NCI-H1417 (cell line): ENCODE measurements at regions not wholly inside any gene's neighbourhood (a gene's known extent, or its start where the extent isn't known, plus 50 kb on each side); places are given as distances from the start of the nearest gene placed in this dataset.

Experiments used
- DNase-seq, 3 experiments: peaks; one replicate each; lab custom pipeline; 2025; lab: John Stamatoyannopoulos, UW

DNA sequence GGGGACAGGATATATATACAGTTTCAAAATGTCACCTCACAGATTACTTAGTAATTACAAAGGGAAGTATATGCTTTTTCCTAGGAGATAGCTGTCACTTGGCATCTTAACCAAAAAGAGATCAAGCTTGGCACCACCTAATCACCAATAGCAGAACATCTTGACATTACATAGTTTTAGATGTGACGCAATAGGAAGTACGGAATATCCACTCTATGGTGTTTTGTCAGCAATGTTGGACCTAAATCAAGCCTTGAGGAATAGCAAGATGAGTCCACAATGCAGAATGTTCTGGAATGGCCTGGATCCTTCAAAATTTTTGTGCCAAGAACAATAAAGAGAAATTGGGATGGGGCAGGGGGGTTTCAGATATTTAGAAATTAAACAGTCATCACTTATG is 1488.2 kb downstream of the FSTL5 start:
- no peak for DNase-seq

DNA sequence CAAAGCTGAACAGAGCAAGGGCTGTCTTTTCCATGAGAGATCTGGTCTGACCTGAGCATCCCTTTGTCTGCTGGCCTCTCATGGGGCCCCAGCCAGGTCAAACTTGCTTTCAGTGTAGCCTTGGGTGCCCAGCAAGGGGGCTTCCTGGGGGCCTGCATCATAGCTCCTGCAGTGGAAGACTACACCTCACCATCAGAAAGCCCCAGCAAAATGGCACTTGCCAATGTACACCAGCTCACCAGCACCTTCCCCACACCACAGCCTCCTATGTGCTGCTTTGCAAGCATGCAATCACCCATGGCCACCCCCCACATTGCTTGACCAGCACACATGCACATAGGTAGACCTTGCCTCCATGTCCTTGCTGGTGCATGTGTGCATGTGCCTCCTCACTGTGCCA is 1478.1 kb downstream of the FSTL5 start:
- DNase-seq = no peak

DNA sequence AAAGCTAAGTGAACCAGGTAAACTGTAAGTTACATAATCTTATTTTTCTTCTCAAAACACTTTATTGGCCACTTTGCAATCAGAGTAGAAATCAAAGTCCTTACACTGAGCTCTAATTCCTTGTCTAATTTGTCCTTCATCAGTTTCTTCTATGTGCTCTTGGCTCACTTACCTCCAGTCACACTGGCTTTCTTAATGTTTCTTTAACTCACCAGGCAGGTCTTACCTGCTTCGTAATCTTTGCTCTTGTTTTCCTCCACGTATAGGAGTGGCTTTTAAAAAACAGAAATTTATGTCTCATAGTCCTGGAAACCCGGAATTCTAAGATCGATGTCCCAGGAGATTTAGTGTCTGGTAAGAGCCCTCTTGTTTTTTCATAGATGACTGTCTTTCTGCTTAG is 1462.1 kb downstream of the FSTL5 start:
- no peak for DNase-seq

DNA sequence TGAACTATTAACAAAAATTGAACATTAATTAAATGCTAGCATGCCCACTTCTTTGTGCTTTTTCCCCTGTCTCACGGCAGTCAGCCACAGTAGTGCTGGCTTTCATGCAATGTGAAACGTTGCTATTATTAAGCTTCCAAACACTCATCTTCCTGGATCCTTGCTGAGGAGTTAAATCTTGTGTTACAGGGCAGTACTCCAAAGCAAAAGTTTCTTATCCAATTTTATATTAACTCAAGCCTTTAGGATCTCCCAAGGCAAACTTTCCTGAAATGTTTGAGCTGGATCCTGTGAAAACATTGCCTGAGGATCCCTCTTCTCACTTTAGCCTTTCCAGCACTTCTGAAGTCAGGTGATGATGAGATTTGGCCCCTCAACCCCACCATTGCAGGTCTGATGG is 1454.8 kb downstream of the FSTL5 start:
- no peak for DNase-seq

DNA sequence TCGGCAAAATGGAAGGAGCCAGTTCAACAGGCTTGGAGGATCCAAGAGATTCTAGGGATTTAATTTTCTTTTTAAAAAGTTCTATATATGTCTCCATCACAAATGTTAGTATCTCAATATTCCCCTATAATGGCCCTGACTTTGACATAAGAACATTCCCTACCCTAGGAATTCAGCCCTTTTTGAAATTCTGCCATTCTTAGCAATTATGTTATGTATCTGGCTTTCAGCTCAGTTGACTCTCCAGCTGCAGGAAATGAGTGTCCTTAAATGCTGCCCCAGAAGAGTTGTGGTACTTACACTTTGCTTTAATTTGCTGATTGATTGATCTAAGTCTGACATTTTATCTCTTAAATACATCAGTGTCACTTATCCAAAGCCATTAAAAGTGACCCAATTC is 1454.3 kb downstream of the FSTL5 start:
- no peak for DNase-seq

DNA sequence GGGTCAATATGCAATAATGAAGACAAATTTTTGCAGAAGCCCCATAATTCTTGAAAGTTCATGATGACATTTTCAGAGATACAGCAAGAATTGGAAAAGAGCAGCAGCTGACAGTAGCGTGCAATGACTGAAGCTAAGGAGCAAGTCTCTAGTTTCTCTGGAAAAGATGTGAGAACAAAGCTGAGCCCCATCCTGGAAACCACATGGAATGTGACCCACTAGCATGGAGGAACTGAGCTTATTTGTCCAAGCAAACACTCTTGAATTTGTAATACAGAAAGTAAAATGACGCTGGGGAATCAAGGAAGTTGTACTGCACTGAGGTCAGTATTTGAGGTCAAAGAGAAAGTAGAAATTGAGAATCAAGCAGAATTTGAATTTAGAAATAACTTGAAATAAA is 1447.2 kb downstream of the FSTL5 start:
- no peak for DNase-seq

DNA sequence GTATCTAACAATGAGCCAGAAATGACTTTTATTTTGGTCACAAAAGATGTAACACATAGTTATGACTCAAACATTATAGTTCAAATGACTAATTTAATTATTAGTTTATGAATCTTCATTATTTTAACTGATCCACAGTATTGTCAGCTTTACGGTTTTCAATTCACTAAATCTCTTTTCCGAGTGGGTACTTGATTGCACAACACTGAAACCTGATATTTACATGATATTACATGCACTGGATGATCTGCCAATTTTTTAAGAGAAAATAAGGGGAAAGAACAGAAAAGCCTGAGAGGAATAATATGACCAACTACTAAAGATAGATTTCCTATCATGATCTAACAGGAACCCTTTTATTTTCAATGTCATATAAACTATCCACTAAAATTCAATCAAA is 1446.0 kb downstream of the FSTL5 start:
- DNase-seq = no peak

DNA sequence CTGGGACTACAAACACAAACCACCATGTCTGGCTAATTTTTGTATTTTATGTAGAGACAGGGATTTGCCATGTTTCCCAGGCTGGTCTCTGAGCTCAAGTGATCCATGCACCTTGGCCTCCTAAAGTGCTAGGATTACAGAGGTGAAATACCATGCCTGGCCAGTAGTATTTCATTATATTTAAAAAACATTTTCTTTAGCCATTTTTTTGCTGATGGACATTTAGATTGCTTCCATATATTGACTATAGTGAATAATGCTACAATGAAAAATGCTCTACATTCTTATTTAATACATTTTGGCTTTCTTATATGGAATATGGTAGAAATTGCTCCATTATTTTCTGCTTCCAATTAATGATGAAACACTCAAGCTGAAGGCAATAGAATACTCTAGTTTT is 1439.7 kb downstream of the FSTL5 start:
- no peak for DNase-seq

DNA sequence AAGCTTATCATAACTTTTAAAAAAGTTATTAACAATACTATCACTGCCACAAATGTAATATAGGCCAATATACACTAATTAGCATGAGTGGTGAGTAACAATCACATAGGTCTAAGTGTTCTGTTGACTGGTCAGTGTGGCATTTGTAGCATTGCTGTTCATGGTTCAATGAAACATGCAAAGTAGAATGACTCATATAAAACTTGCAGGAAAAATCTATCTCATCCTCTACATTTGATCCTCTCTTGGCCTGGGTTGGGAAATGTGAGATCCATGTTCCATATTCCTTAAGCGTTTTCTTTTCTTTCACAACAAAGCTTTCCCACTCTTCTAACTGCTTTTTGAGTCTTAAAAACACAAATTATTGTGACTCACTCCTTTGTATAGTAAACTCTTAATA is 1418.7 kb downstream of the FSTL5 start:
- DNase-seq = no peak

DNA sequence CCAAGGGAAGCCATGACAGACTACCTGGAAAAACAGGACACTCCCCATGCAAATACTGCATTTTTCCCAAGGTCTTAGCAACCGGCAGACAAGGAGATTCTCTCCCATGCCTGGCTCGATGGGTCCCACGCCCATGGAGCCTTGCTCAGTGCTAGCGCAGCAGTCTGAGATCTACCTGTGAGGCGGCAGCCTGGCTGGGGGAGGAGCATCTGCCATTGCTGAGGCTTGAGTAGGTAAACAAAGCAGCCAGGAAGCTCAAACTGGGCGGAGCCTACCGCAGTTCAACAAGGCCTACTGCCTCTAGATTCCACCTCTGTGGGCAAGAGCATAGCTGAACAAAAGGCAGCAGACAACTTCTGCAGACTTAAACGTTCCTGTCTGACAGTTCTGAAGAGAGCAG is 1417.2 kb downstream of the FSTL5 start:
- peak in 1 of 3 experiments; percentile 2 for DNase-seq

DNA sequence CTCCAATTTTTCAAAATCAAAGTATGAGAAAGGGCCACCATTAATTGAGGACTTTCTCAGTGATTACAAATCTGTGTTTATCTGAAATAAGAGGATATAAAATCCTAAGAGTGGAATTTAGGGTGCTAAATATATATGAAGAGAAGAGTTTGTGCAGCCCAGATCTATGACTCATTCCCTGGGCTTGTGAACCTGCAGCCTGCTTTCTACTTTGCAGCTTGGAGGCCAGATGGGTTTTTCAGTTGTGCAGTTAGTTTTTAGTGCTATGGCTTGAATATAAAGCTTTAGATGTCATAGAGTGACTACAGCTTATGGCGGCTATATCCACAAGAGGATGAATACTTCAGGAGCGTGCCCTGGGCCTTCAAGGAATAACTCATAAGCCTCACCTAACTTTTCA is 1391.1 kb downstream of the FSTL5 start:
- DNase-seq = no peak

DNA sequence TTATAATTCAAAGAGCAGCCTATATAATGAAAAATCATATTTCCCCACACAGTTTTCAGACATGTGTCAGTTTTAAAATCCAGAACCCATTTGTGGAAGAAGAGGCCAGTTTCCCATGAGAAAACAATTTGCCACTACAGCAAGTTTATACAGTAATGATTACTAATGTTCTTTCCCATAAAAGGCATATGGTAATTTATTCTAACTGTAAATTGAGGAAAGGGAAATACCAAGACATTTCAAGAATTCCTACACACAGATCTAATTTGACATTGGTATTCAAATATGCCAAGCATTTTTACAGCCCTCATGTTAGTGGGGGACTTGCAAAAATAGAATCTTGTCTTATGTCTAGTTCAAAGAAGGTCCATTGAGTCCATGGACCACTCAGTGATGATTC is 1368.6 kb downstream of the FSTL5 start:
- DNase-seq = no peak

DNA sequence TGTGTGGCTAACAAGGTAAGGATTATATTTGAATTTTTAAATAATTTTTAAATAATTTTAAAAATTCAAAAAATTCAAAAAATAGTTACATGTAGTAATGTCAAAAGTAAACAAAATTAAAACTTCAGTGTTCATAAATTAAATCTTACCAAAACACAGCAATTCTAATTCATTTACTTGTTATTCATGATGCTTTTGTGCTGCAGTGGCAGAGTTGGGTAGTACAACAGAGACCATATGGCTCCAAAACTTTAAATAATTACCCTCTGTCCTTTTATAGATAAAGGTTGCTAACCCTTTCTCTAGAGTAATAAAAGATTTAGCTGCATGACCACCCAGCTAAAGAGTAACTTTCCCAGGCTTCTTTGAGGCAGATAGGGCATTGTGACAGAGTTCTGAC is 1355.6 kb downstream of the FSTL5 start:
- no peak for DNase-seq

DNA sequence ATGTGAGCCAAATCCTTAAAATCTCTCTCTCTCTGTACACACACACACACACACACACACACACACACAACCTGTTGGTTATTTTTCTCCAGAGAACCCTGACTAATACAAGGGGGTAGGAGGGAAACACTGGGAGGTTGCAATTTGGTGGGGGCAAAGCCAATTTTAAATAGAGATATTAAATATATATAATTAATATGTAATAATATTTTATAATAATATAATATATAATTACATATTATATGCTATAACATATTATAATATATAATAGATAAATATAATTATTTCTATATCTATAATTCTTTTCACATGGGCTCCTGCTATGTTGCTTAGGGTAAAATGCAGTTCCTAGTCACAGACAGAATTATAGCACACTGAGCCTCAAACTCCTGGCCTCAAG is 1354.2 kb downstream of the FSTL5 start:
- DNase-seq = no peak

DNA sequence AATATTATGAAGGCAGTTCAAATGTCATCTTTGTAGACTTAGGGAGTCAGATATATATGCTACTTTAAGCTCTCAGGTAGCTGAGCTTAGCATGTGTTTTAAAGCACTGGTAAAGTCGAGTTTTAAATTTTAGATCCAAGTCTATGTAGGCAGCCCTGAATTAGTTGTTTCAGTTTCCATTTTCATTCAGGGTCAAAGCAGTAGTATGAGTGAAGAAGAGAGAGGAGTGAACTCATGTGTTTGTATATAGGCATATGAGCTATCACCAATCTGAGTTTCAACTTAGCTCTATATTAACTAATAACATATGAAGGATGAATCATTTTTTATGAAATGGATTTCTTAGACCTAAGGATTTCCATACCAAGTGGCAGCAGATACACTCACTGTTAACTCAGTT is 1353.4 kb downstream of the FSTL5 start:
- DNase-seq = no peak

DNA sequence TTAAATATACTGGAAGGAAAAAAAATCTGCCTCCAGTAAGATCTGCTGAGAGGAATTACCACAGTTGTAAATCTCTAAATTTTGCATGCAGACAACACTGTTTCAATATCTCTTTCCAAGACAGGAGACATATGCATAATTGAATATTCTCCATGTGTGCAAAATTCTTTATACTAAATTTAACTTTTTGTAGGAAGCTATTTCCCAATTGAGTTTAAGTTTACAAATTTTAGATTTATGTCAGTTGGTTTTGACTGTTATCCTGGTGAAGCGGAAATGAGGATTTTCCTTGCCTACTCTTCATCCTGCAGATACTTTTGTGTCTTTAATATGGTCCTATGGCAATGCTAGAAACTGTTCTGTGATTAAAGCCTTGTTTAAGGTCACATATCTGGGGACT is 1352.9 kb downstream of the FSTL5 start:
- DNase-seq = no peak

DNA sequence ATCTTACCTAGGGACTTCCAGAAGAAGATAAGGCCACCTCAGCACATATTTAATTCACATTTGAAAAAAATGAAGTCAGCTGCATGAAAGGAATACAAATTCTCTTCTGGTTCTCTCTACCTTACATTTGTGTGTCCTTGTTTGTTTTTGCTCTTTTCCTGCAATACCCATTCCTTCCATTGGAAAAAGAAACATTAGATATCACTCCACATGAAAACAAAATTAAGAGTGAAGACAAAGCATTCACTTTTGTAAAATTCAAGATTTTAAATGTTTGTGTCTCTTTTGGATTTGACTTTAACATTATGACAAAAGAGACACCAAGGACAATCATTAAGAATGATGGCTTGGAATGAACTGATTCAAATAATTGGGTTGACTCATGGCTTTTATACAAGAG is 1351.8 kb downstream of the FSTL5 start:
- DNase-seq = no peak

DNA sequence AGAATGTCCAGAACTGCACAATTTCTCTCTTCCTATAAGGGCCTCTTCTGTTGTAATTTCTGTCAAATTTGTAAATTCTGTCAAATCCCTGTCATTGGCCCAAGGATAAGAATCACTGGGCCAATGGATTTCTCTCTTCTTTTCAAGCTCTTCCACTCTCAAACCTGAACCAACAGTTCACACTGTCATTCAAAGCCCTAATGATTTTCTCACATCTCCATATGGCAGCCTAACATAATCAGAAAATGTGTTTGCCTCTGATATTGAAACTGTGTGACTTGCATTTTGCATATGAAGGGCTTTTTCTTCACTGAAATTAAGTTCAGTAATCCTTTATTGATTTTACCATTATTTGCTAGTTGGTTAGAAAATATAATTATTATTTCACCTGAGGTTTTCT is 1349.1 kb downstream of the FSTL5 start:
- DNase-seq = peak in 1 of 3 experiments; percentile 38

DNA sequence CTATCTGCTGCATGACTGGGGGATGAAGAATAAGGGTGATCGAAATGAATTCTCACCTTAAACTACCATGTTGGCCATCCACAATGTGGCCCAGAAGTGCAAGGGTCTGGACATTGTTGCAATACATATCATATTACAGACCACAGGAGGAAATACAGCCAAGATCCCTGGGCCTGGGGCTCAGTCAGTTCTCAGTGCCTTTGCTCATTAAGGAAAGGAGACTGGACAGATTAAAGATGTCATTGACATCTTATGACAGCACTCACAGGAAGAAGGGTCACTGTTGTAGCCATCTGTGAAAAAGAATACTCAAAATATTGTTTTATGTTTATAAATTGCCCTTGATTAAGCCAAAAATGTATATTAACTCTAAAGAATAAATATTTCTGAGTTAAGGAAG is 1345.2 kb downstream of the FSTL5 start:
- DNase-seq = no peak

DNA sequence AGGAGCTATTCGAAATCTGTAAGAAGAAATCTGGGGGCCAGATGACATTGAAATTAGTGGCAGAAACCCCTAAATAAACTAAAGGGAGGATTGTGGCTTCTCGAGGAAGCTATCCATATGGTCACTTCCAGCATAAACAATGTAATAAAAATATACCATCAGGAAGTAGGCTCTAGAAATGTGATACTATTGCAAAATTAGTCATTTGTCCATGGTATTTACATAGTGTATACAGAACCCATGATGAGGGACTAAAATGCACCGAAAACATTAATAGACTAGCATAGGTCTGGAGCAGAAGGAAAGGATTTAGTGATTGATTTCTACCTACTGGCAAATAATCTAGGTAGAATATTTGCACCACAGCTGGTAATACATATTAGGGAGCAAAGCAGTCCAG is 1344.0 kb downstream of the FSTL5 start:
- DNase-seq = no peak

DNA sequence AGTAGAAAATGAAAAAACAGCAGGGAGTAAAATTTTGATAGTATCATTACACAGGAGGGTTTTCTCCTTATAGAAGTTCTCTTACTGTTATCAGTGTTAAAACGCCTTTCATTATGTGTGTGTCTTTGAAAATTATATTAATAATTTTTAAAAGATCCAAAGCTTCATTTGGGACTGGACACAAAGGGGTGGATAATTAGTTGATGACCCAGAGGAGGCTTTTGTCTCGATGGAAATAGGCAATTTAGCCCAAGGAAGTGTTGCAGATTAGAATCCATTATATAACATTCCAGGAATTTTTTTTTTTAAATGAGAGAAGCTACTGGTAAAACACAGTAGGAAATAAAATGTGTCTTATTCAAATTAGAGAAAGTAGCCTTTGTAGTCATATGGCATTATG is 1339.3 kb downstream of the FSTL5 start:
- DNase-seq = no peak

DNA sequence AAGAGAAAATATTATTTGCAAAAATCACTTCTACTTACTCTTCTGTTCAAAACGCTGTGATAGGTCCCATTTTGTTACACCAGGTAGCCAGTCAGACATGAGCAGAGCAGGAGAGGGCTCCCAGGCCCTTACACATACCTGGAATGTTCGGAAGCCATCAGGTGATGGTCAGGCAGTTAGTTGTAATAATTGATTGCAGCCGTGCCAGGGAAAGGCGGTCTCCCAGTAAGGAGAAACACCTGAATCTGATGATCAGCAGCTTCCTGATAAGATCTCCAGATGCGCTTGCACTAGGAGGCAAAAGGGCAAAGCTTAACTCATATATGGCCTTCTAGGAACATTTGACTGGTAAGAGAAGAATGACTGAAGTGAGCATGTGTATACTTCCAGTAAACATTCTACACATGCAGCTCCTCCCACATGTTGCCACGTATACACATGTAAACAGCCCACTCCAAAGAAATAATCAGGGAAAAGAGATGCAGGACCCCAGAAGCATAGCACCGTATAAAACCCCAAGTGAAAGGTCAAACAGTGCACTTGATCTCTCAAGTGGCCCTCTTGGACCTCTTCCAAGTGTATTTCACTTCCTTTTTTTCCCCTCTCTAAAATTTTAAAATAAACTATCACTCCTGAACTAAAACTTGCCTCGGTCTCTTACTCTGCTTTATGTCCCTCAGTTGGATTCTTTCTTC is 1338.0 kb downstream of the FSTL5 start:
- DNase-seq = no peak

DNA sequence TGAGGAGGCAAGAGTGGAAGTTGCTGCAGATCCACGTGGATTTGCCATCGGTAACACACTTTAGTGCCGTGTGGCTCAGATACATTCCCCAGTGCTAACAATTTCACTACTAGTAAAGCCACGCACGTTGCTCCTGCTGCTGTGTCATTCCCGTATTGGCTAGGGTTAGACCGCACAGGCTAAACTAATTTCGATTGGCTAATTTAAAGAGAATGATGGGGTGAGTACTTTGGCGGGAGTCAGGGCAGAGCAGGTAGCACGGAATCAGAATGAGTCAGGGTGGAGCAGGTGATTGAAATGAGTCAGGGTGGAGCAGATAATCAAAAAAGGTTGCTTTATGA is 1337.5 kb downstream of the FSTL5 start:
- no peak for DNase-seq

DNA sequence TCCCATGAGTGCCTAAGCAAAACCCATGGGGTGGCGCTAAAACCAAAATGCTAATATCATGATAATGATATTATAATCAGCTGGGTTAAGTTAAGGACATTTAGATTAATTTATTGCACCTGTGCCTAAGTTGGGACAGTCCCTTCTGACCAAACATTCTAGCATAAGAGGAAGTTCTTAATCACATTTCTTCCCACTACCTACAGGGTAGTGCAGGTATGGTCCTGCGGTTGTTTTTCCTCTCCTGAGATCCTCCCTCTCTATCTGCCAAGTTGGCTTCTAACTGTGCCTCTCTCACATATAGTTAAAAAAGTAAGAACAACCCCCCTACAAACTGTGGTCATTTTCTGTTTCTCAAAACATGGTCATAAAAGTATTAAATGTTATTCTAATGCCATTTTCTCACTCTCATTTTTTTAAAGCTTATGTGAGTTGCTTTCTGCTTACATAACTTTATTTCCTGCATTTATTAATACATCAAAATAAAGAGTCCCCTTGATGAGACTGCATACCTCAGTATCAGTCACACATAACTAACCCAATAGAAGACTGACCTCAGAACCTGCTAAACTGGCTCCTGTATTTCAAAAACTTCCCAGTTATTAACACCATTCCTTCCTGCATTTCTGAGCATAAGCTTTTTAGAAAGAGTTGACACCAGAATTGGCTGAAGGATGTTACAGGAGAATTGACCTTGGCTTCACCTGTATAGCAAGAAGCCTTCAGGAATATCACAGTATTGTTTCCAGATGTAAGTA is 1332.5 kb downstream of the FSTL5 start:
- DNase-seq = no peak
